Stomach (tissue), 4 donors: ENCODE measurements at regions not wholly inside any gene's neighbourhood (a gene's known extent, or its start where the extent isn't known, plus 50 kb on each side); places are given as distances from the start of the nearest gene placed in this dataset.

Experiments used
- EP300 ChIP-seq: sonication (generic); formaldehyde crosslinking; IDR thresholded peaks from one replicate; pipeline ENCODE4 v1.6.1; 2017; ENCODE audit warnings: antibody characterized with exemption
- POLR2A ChIP-seq, 4 donors: fragments of 450-650 bp; IDR thresholded peaks; one replicate each; pipeline ENCODE4 v1.6.1; 2016; ENCODE audit warnings: antibody characterized with exemption in 4 of 4, control low read depth in 2 of 4, mild to moderate bottlenecking in 1 of 4, moderate library complexity in 1 of 4
- POLR2AphosphoS5 ChIP-seq, 3 donors: sonication (generic); formaldehyde crosslinking; IDR thresholded peaks; one replicate each; pipeline ENCODE4 v1.6.1; 2016; ENCODE audit warnings: antibody characterized with exemption in 3 of 3
- TF ChIP-seq, protein P1 (sequence below), 7 experiments: fragments of 450-650 bp in 4 of 7; fragments of 200-600 bp in 3 of 7; sonication (generic) in 3 of 7; IDR thresholded peaks; one replicate each; pipeline ENCODE4 v1.5.1; 2016 to 2019; ENCODE audit warnings: antibody characterized with exemption in 7 of 7, control low read depth in 2 of 7, mild to moderate bottlenecking in 1 of 7

- TF ChIP-seq POLR2A (IDR thresholded peaks at IDR 0.05), result no peak
- TF ChIP-seq, protein P1, sequence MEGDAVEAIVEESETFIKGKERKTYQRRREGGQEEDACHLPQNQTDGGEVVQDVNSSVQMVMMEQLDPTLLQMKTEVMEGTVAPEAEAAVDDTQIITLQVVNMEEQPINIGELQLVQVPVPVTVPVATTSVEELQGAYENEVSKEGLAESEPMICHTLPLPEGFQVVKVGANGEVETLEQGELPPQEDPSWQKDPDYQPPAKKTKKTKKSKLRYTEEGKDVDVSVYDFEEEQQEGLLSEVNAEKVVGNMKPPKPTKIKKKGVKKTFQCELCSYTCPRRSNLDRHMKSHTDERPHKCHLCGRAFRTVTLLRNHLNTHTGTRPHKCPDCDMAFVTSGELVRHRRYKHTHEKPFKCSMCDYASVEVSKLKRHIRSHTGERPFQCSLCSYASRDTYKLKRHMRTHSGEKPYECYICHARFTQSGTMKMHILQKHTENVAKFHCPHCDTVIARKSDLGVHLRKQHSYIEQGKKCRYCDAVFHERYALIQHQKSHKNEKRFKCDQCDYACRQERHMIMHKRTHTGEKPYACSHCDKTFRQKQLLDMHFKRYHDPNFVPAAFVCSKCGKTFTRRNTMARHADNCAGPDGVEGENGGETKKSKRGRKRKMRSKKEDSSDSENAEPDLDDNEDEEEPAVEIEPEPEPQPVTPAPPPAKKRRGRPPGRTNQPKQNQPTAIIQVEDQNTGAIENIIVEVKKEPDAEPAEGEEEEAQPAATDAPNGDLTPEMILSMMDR (IDR thresholded peaks at IDR 0.05), result no peak
- no peak for TF ChIP-seq POLR2AphosphoS5 (IDR thresholded peaks at IDR 0.05)
- TF ChIP-seq EP300, result no peak
These were observed 195.8 kb upstream of the MKLN1 start for GRCh38 chr7:131131746-131132431.
